Osteoblast (primary cell): ENCODE measurements at regions not wholly inside any gene's neighbourhood (a gene's known extent, or its start where the extent isn't known, plus 50 kb on each side); places are given as distances from the start of the nearest gene placed in this dataset.

Experiments used
- DNase-seq: peaks from one replicate; pipeline ENCODE4 v3.0.0; 2011; ENCODE audit warnings: low spot score, mixed read lengths; ENCODE audit not compliant: insufficient read length; ENCODE audit errors: missing footprints
- H2AFZ ChIP-seq: 2 replicates; pipeline ENCODE4 v1.6.0; 2011; ENCODE audit warnings: mild to moderate bottlenecking, low read length
- H3K27ac ChIP-seq: 2 replicates; pipeline ENCODE4 v1.5.1; 2011; ENCODE audit warnings: mild to moderate bottlenecking, low read depth, low read length, moderate library complexity
- H3K27me3 ChIP-seq: 2 replicates; pipeline ENCODE4 v1.6.0; 2012; ENCODE audit warnings: mild to moderate bottlenecking, control low read depth, inconsistent platforms, low read length, moderate library complexity; ENCODE audit not compliant: insufficient read depth
- H3K36me3 ChIP-seq: 2 replicates; pipeline ENCODE4 v1.5.1; 2011; ENCODE audit warnings: mild to moderate bottlenecking, low read length, control low read depth, moderate library complexity; ENCODE audit not compliant: insufficient read depth
- H3K4me1 ChIP-seq: 2 replicates; pipeline ENCODE4 v1.5.1; 2011; ENCODE audit warnings: mild to moderate bottlenecking, low read length, control low read depth, moderate library complexity; ENCODE audit not compliant: insufficient read depth
- H3K4me2 ChIP-seq: 2 replicates; pipeline ENCODE4 v1.6.0; 2011; ENCODE audit warnings: mild to moderate bottlenecking, low read length; ENCODE audit not compliant: insufficient read depth
- H3K4me3 ChIP-seq: fragments of 200-600 bp; sonication (generic); 3 replicates; pipeline ENCODE4 v1.5.1; 2012; ENCODE audit warnings: mild to moderate bottlenecking, low read length, inconsistent platforms; ENCODE audit not compliant: insufficient read depth
- H3K79me2 ChIP-seq: 2 replicates; pipeline ENCODE4 v1.6.0; 2012; ENCODE audit warnings: mild to moderate bottlenecking, low read length, control low read depth, inconsistent platforms; ENCODE audit not compliant: insufficient read depth
- H3K9me3 ChIP-seq: 2 replicates; pipeline ENCODE4 v1.5.1; 2011; ENCODE audit warnings: low read depth, low read length, control low read depth
- H4K20me1 ChIP-seq: 2 replicates; pipeline ENCODE4 v1.6.0; 2012; ENCODE audit warnings: mild to moderate bottlenecking, low read length, control low read depth; ENCODE audit not compliant: insufficient read depth
- TF ChIP-seq, protein P1 (sequence below): IDR thresholded peaks from 2 replicates; pipeline ENCODE4 v1.5.1; 2011; ENCODE audit warnings: mild to moderate bottlenecking, low read depth, low read length, moderate library complexity; ENCODE audit errors: extremely low read depth

- H4K20me1 ChIP-seq, result no peaks in the 10 kb centered on the region
- H3K4me2 ChIP-seq, result no peak overlapping the region
Measured at GRCh38 chr10:83289373-83289772, 849.9 kb upstream of the GHITM start.

GRCh38 chr10:83289948-83290347, 849.4 kb upstream of the GHITM start:
- Histone ChIP-seq H4K20me1 (no peaks in the 10 kb centered on the region), H3K79me2 (no peaks in the 10 kb centered on the region), H3K36me3 (no peaks in the 10 kb centered on the region), H3K4me3 (no peak overlapping the region), H2AFZ (no peak overlapping the region), H3K4me1 (no peaks in the 10 kb centered on the region), H3K9me3 (peaks cover 2% of the 10 kb centered on the region), H3K27ac (no peak overlapping the region), H3K4me2 (no peak overlapping the region), H3K27me3 (no peaks in the 10 kb centered on the region)
- TF ChIP-seq, protein P1, sequence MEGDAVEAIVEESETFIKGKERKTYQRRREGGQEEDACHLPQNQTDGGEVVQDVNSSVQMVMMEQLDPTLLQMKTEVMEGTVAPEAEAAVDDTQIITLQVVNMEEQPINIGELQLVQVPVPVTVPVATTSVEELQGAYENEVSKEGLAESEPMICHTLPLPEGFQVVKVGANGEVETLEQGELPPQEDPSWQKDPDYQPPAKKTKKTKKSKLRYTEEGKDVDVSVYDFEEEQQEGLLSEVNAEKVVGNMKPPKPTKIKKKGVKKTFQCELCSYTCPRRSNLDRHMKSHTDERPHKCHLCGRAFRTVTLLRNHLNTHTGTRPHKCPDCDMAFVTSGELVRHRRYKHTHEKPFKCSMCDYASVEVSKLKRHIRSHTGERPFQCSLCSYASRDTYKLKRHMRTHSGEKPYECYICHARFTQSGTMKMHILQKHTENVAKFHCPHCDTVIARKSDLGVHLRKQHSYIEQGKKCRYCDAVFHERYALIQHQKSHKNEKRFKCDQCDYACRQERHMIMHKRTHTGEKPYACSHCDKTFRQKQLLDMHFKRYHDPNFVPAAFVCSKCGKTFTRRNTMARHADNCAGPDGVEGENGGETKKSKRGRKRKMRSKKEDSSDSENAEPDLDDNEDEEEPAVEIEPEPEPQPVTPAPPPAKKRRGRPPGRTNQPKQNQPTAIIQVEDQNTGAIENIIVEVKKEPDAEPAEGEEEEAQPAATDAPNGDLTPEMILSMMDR, result no peak
- no peak for DNase-seq

More at GRCh38 chr10:83289373-83289772, 849.9 kb upstream of the GHITM start:
- no peaks in the 10 kb centered on the region for H3K36me3 ChIP-seq
- no peaks in the 10 kb centered on the region for H3K79me2 ChIP-seq
- H3K4me1 ChIP-seq, result no peaks in the 10 kb centered on the region
- no peak for DNase-seq
- no peak overlapping the region for H3K27ac ChIP-seq
- TF ChIP-seq, protein P1, result no peak
- no peaks in the 10 kb centered on the region for H3K27me3 ChIP-seq
- H3K9me3 ChIP-seq, result peaks cover 2% of the 10 kb centered on the region
- no peak overlapping the region for H3K4me3 ChIP-seq
- no peak overlapping the region for H2AFZ ChIP-seq

GRCh38 chr10:83301732-83302131, 837.6 kb upstream of the GHITM start:
- TF ChIP-seq, protein P1, result no peak
- Histone ChIP-seq H3K9me3 (peaks cover 3% of the 10 kb centered on the region), H4K20me1 (no peaks in the 10 kb centered on the region), H2AFZ (no peak overlapping the region), H3K36me3 (no peaks in the 10 kb centered on the region), H3K4me1 (no peaks in the 10 kb centered on the region), H3K27ac (no peak overlapping the region), H3K27me3 (no peaks in the 10 kb centered on the region), H3K79me2 (no peaks in the 10 kb centered on the region), H3K4me3 (no peak overlapping the region), H3K4me2 (no peak overlapping the region)
- DNase-seq, result no peak

- Histone ChIP-seq H4K20me1 (no peaks in the 10 kb centered on the region), H3K27me3 (no peaks in the 10 kb centered on the region), H3K4me2 (no peak overlapping the region), H3K27ac (no peak overlapping the region), H3K79me2 (no peaks in the 10 kb centered on the region), H3K9me3 (peaks cover 3% of the 10 kb centered on the region), H3K36me3 (no peaks in the 10 kb centered on the region), H2AFZ (no peak overlapping the region), H3K4me3 (no peak overlapping the region), H3K4me1 (no peaks in the 10 kb centered on the region)
- TF ChIP-seq, protein P1, result no peak
- no peak for DNase-seq
Measured at GRCh38 chr10:83302623-83303022, 836.7 kb upstream of the GHITM start.
